ENCODE measurements at regions not wholly inside any gene's neighbourhood (a gene's known extent, or its start where the extent isn't known, plus 50 kb on each side); places are given as distances from the start of the nearest gene placed in this dataset.

DNA sequence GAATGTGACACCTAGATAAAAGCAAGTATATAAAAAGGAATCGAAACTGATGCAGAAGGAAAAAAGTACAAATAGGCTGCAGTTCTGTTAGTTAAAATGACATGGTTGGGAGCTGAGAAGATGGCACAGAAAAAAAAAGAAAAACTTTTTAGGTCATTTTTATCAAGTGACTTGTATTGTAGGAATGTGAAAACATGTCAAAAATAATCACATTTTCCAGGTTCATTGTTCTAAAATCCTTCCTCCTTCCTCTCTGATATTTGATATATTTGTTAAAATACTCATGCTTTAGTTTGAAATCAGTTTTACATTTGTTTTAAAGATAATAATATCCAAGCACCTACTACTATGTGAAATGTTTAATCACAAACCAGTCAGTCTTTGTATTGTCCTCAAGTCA lies 507.9 kb downstream of the PRKD1 start (continued):
- TF ChIP-seq, protein P1, sequence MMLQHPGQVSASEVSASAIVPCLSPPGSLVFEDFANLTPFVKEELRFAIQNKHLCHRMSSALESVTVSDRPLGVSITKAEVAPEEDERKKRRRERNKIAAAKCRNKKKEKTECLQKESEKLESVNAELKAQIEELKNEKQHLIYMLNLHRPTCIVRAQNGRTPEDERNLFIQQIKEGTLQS (IDR thresholded peaks at IDR 0.05; ENCODE audit: insufficient read depth, low read depth, low read length): no peak
- no peak for TF ChIP-seq NRF1 (IDR thresholded peaks at IDR 0.05; ENCODE audit: low read depth, low read length)
